ENCODE measurements at regions not wholly inside any gene's neighbourhood (a gene's known extent, or its start where the extent isn't known, plus 50 kb on each side); places are given as distances from the start of the nearest gene placed in this dataset.
A peak's percentile ranks its signal among the peaks of the same experiment; 100 is the strongest.

DNA sequence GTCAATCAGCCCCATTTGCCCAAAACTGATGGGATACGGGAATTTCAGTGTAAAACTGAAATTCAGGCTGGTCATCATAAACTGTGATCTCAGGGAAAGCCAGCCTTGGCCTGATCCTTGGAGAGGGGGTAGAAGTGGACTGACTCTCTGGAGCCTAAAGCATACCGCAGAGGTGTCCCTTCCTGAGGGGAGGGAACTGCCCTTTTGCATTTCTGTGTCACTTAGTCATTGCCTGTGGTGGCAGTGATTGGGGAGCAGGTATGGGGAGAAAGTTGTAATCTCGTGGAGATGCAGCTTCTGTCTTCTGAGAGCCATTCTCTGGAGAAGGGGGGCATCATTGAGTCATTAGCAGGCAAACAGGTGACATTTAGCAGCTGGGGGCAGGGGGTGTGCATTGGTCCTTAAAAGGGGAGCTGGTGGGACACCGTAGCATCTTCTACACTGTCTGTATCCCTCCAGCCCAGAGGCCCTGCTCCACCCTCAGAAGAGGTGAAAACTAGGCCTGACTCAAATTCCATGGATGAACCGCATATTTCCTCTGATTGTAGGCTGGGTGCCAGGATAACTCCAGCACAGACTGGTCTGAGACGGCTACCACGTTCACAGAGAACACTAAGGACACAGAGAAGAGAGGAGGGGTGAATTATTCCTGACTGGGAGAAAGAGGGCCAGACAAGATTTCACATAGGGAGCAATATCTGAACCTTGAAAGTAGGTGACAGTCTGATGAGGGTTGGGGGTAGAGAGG lies 143.3 kb downstream of the SEC61B start:
- DNase-seq (ENCODE audit: low spot score), result no peak

DNA sequence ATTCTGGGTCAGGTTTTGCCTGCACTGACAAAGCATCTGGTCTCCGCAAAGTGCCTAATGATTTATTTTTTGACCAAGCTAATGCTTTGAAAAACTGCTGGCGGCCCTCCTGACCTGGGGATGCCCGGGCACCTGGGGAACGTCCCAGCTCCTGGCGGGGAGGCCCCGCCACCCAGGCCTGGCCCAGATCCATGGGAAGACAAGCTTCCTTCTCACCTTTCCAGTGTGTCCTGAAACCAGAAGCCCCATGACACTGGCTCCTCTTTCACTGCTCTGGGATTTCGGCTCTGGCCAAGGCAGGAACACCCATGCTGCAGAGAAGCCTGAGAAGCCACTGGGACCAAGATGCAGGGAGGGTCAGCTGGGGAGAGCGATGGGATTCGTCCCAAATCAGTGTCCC lies 144.1 kb downstream of the SEC61B start:
- DNase-seq (ENCODE audit: low spot score), result no peak

DNA sequence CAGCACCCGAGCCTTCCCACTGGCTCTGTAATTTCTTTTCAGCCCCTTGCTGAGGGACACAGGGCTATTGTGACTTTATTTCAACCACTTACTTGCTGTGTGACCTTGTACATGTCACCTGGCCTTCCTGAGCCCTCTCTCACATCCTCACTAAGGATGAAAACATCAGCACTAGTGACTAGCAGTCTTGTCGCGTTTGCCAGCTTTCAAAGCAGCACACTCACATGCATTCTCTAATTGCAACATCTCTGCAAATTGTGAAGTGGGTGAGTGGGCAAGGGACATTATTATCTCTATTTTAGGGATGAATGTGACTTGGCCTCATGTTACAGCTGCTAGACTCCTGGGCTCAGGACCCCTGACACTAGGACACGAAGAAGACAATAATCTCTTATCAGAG lies 144.5 kb downstream of the SEC61B start:
- DNase-seq (ENCODE audit: low spot score), result no peak

DNA sequence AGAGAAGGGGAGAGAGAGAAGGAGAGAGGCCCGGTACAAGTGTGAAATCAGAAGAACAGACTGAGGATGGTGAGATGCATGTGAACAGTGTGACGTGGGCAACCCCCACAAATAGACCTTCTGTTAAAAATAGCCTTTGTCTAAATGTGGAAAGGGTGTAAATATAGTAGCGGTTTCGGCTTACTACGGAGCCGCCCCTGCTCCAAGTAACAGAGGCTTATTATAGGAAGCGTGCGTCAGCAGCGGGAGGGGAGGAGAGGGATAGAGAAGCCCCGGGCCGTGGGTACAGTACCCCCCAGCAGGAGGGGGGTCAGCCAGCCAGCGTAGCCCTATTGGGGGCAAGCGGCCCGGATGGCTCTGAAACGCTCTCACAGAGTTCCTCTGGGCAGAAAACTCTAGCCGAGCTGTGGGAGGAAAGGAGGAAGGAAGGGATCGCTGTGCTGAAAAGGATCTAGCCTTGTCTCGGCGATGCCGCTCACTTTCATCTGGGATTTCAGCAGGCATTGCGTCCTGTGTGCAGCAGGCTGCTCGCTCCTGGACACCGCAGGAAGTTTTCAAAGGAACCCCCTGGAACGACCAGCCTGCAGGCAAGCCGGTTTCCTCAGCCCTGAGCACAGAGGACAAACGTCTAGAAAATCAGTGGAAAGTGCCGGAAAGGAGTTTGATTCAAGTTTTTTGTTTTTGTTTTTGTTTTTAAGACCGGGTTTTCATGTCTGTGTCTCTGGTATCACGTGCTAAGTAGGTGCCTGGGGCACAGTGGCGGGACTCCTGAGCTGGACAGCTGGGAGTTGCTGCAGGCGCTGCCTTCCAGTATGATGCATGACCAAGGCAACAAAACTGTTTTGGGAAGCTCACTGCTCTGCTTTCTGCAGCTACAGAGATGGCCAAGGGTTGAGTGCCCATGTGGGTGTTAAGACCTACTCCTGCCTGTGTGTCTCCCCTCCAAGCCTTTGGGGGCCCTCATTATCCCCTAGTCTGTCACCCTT lies 146.6 kb downstream of the SEC61B start:
- peak; percentile 39 for DNase-seq (ENCODE audit: low spot score)

DNA sequence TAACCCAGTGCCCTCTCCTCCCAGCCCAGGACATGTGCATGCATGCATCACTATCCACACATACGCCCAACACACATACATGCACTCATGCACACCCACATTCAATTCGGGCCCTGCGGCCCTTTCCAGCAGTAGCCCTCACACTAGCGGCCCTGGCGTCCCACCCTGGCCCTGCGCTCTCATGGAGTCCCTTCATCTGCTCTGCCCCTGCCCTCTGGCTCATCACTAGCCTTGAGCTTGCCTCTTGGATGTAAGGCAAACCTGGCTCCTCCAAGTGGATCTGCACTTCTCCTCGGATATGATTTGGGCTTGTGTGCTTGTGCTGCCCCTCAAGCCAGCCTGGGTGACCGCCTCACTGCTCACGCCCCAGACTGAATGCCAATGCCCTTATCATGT lies 147.2 kb downstream of the SEC61B start:
- DNase-seq (ENCODE audit: low spot score), result no peak

DNA sequence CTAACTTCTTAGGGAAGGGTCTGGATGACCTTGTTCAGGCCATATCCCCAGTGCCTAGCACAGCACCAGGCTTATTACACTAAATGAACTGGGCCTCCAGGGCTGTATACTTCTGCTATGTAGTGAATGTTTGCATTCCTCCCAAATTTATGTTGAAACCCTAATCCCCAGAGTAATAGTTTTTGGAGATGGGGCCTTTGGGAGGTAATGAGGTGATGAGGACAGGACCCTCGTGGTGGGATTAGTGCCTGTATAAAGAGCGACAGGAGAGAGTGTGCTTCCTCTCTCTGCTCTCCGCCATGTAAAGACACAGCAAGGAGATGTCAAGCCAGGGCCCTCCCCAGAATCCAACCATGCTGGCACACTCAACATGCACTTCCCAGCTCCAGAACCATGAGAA lies 148.3 kb downstream of the SEC61B start:
- no peak for DNase-seq (ENCODE audit: low spot score)

DNA sequence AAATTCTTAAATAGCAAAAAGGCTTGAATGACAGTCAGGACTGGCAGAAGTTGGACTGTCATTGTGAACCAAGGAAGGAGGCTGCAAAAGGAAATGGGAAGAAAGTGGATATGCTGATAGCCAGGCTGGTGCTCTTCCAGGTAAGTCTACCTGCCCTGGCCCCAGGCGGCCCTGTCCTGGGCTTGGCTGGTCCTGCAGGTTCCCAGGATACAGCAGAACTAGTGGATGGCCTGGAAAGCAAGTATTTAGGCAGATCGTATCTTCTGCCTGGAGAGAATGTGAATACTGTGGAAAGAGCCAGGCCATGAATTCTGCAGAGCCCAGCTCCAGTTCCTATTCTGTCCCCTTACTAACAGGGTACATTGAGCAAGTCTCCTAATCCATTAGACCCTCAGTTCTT lies 149.3 kb downstream of the SEC61B start:
- no peak for DNase-seq (ENCODE audit: low spot score)

DNA sequence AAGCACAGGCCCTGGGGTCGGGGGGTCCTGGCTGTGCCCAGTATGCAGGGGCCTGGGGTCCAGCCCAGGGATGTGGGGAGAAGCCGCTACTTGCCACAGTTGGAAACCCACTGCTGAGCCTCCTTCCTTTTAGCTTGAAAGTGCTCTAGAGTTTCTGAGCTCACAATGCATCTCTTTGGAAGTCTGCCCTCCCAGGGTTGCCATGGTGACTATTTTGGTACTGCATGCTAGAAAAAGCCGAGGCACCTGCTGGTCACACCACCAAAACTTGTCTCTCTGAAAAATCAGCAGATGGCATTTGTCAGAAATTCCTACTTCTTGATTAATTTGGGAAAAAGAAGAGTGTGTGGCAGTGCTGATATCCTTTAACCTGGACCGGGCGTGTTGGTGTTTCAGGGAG lies 151.8 kb downstream of the SEC61B start:
- DNase-seq (ENCODE audit: low spot score), result no peak

DNA sequence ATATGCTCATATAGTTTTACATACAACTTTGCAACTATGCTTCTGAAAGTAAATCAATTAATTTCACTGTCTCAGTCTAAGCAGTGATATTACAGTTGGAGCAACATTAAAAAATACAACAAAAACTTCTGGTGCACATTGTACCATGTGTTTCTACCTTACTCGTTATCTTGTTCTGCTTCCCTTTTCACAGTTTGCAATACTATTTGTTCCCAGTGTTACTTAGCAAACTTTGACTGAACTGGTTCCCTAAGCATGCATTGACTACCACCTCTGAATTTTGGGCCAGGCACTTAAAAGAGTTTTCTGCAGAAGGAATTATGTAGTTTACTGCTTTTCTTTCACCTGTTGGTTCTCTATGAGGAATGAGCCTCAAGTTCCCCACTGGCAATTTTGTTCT lies 152.7 kb downstream of the SEC61B start:
- no peak for DNase-seq (ENCODE audit: low spot score)

DNA sequence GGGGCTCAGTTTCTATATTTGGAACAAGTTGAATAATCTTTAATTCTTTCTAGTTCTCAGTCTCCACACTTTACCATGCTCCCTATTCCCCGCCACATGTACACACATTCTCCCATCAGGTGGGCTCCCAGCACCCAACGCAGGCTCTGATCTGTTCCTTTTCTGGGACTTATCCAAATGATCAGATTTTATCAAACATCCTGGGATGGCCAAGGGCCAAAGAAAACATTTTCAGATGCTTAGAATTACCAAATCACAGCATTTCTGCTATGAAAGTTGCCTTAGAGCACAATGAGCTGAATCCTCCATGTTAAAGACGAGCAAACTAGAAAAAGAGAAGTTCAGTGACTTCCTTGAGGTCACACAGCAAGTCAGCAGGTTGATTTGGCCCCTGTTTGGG lies 153.4 kb downstream of the SEC61B start:
- no peak for DNase-seq (ENCODE audit: low spot score)

DNA sequence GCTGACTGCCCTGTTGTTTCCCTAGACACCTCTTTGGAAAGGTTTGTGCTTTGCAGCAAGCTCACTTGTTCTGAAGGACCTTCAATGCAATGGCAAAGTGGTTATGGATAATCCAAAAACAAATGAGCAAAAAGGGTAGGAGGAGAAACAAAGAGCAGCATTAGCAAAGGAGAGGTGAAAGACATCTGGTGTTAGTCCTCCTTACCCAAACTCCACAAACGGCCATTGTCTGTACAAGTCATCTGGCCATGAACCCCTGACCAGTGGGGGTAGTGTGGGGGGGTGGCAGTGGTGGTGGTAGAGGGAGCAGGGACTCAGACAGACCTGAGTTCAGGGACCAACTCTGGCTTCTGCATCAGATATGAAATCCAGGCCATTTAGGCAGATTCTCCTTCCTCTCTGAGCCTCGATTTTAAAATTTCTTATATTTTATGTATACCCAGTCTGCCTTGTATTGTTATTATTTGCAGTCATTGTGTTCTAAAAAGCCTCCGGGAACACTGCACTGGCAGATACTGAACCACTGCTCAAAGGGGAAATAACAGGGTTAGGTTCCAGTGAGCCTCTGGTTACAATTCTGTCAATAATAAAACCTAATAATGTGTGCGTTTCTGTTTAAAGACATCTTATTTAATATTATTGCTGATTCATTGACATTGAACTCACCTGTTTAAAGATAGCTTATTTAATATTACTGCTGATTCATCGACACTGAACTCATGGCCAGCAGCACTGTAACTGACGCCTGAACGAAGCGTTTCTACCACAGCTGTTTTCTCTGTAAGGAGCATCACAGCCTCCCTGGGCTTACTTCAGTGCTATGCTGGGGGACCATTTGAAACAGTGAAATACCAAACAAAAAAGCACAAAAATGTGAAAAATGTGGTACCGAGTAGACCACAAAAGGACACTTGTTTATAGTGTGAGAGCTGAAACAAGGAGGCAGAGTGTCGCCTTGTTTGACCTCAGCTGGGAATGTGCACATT lies 156.0 kb downstream of the SEC61B start:
- peak; percentile 18 for DNase-seq (ENCODE audit: low spot score)

DNA sequence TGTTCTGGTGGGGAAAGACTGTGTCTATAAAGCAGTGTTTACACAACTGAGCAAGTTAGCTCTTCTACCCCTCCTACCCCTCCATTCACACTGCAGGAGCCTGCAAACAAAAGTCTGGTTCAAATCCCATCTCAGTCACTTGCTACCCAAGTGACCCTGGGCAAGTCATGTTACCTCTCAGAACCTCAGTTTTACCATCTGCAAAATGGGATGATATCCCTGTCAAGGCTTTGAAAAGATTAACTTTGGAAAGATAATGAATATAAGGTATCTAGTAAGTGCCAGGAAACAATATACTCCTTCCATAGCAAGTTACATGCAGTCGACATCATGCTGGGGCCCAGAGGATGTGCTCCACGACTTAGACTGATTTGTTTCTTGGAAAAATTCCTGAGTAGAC lies 161.5 kb downstream of the SEC61B start:
- no peak for DNase-seq (ENCODE audit: low spot score)

DNA sequence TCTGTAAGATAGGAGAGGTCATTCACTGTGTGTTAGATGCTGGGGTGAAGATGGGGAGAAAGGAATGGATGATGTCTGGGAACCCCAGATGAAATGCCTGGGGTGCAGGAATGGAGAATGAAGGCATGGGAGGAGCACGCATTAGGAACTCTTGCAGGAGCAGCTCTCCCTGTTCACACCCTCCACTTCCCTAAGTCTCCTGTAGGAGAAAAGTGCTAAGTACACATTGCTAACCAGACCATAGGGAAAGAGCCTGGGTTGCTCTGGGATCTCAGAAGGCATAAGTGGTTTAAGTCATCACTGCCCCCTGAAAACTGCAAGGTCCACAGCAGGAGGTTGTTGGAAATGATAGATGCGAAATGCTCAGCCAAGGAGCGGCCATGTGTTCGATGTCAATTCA lies 163.1 kb downstream of the SEC61B start:
- DNase-seq (ENCODE audit: low spot score), result no peak

DNA sequence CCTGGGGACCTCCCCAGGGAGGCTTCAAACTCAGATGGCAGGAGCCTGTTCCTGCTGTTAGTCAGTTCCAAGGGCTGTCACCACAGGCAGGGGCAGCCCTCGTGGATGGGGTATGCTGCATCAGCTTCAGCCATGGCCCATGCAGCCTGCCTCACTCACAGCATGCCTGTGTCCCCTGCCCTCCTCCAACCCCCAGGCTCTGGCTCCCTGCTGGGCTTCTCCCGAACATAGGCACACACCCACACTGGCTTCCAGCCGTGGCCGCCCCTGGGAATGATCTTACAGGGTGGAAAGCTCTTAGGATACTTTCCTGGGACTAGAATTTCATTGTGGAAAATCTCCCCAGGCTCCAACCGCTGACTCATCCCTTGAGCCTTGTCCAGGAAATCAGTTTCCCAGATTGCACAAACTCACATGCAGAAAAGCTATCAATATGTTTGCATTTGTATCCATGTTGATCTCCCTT lies 163.8 kb downstream of the SEC61B start:
- DNase-seq (ENCODE audit: low spot score), result no peak

DNA sequence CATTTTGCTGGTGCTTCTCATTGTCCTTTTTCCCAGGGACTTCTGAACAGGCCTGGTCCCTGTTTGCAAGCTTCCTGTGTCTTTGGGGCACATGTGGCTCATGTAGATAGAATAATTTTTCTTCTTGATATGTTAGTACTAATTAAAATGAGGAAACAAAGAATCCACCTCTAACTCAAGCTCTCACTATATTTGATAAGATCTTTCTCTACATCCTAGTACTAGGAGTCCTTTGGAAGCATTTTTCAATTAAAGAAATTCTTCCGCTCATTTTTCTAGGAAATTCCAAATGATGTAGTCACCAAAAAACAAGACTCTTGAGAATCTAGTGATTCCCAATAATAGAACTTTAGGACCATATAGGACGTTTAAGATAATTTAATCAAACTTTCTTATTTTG lies 165.3 kb downstream of the SEC61B start:
- no peak for DNase-seq (ENCODE audit: low spot score)

DNA sequence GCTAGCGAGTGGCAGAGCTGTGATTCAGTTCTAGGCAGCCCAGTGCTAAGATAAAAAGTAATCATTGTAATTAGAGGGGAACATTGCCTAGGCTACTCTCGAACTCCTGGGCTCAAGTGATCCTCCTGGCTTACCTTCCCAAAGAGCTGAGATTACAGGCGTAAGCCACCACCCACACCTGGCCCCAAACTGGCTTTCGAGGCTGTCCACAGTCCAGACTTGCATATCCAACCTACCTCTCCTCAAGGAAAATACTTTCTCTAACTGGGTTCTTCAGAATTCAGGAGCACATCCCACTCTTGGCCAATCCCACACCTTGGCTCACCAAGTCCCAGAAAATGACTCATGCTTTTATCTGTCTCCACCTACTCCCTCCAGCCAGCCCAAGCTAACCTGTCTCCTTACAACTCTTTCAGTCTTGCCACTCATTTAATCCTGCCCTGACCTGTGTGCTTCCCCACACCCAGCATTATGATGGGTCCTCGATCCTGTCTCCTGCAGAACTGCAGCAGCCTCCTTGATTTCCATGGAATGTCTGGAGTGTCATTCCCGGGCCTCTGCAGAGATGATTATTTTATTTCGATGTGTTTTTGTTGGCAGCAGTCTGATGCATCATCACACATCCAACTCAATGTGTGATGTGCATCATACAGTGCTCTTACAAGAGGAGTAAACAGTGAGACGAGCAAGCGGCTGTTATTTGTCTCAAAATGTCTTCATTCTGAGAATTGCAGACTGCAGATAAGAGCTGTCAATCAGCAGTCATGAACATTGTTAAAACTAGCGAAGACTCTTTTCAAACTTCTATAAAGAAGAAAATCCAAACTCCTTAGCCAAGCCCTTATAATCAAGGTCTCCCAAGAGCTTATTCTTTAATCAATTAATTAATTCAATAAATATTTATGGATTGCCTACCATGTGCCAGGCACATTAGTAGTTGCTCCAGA lies 167.3 kb downstream of the SEC61B start:
- no peak for DNase-seq (ENCODE audit: low spot score)

DNA sequence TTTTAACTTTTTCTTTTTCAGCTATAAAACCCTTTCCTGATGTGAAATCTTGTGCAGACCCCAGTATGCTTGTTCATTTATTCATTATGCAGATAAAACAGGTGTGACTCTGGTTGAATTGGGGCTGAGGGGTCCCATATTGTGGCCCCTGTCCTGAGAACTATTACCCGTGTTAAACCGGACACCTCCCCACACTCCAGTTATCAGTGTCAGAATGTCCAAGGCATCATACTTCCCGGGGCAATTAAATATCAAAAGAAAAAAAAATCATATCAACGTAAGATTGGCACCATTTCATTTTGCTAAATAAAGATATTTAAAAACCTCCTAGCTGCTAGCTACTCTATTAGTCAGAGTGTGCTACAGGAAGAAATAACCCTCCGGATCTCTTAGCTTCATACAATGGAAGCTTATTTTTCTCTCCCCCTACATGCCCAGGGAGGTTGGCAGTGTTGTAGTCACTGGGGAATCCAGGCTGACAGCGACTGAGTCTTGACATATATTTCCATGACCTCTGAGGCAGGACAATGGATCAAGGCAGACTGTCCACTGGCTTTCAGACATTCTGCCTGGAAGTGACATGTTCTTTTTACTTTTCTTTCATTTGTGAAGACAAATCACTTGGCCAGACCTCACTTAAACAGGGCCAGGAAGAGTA lies 170.0 kb downstream of the SEC61B start:
- no peak for DNase-seq (ENCODE audit: low spot score)

DNA sequence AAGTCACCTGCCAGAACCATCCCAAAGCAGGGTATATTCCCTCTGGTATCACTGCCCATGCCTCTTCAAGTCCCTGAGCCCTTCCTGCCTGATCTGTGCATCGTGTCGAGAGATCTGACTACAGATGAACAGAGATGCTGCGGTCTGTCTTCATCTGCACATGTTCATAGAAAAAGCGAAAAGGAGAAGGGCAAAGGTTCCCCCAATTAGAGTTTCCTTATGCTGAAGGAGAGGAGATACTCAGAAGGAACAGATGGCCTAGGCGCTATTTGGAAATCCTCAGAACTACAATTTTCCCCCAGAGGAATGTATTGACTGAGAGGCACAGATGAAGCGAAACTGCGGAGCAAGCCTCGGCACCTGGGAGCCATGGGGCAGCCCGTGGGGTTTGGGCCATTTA lies 170.9 kb downstream of the SEC61B start:
- DNase-seq (ENCODE audit: low spot score), result no peak

DNA sequence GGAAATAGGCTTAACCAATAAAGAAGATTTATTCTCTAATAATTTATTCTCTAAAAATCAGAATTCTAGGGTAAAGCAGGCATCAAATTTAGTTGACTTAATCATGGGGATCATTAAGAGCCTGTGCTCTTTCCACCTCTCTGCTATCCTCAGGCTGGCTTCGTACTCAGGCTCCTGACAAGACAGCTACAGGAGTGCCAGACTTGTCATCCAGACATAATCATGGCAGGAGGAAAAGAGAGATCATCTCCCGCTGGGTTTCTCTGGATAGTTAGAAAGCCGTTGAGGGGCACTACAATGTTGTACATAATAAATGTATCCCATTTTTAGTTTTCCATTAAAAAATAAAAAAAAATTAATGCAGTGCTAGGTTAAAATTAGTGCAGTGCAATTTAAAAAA lies 171.9 kb downstream of the SEC61B start:
- DNase-seq (ENCODE audit: low spot score), result no peak

DNA sequence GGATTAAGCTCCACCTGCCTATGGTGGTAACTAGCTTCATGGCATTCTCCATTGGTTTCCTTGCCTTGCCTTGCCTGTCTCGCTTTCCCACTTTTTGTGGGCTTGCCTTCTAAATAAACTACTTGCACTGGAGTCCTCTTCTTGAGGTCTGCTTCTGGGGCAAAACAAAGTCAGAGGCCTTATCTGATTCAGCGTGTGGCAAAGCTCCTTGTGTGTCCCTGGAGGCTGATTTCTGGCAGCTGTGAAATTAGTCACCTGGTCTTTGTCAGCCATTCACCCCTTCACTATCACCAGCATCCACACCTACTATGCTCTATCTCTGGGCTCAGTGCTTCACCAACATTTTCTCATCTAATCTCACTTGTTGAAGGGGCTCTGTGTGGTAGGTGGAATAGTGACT lies 176.2 kb downstream of the SEC61B start:
- DNase-seq (ENCODE audit: low spot score), result no peak
